ENCODE measurements at regions not wholly inside any gene's neighbourhood (a gene's known extent, or its start where the extent isn't known, plus 50 kb on each side); places are given as distances from the start of the nearest gene placed in this dataset.

GRCh38 chr3:77902675-77903074 lies 862.8 kb downstream of the ROBO2 start:
- TF ChIP-seq CTCF (IDR thresholded peaks at IDR 0.05; ENCODE audit: extremely low read depth in 1 of 2, insufficient read depth in 1 of 2, low read depth in 1 of 2, low read length in 2 of 2) (no peak), POLR2AphosphoS5 (IDR thresholded peaks at IDR 0.05; ENCODE audit: insufficient read depth, low read depth, low read length) (no peak), MAX (IDR thresholded peaks at IDR 0.05; ENCODE audit: insufficient read depth, insufficient read length) (no peak), GATA2 (IDR thresholded peaks at IDR 0.05; ENCODE audit: insufficient read depth, insufficient read length, low read depth, low read length) (no peak), POLR2A (IDR thresholded peaks at IDR 0.05; ENCODE audit: low read depth, low read length) (no peak), EZH2 (IDR thresholded peaks at IDR 0.05; ENCODE audit: borderline replicate concordance, low read depth, low read length, severe bottlenecking) (no peak), MYC (IDR thresholded peaks at IDR 0.05; ENCODE audit: low read depth, low read length) (no peak), JUN (IDR thresholded peaks at IDR 0.05; ENCODE audit: borderline replicate concordance, insufficient read depth, insufficient read length, low read depth) (no peak), FOS (IDR thresholded peaks at IDR 0.05; ENCODE audit: borderline replicate concordance, insufficient read depth, low read length) (no peak)

All from endothelial cell of umbilical vein (primary cell).